ENCODE measurements at regions not wholly inside any gene's neighbourhood (a gene's known extent, or its start where the extent isn't known, plus 50 kb on each side); places are given as distances from the start of the nearest gene placed in this dataset.
"Not testable (repeated sequence)": the region's sequence is repeated elsewhere in the genome, so short reads cannot be mapped to it uniquely, and the experiment has no call there.

DNA sequence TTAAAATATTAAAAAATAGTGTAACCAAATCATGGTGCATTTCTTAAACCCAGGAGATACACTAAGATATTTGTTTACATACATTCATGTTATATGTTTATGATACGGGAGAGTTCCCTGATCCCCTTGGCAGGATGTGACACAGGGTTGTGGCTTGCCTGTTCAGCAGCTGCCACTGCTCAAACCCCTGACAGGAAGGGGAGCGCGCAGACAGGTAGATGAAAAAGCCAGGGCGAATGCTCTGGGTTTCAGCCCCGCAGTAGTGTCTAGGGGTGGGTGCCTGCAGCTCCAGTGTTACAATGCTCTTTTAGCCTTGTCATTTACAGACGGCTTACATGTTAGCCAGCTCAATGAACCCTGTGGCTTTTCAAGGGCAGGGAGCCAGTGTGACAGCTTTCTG is 1343.8 kb upstream of the IGFBP7 start:
- FAIRE-seq (no peak), DNase-seq (ENCODE audit: extremely low spot score, insufficient read length, low read depth) (no peak)

DNA sequence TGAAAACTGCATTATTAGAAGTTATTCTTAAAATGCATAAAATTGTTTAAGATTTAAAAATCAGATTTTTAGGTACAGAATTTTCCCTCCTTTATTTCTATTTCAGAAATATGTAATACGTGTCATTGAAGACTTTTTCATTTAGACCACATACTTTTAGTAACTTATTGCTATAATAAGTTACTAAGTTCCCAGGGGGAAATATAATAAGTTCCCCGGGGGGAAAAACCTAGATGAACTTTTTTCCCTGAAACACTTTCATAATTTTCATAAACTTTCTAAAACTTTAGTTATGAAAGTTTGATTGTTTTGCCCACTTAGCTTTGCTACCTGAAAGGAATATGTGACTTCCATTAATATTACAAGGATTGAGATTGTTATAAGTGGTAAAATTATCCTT is 1341.5 kb upstream of the IGFBP7 start:
- no peak for DNase-seq (ENCODE audit: extremely low spot score, insufficient read length, low read depth)
- FAIRE-seq, result no peak

- DNase-seq (ENCODE audit: extremely low spot score, insufficient read length, low read depth), result no peak
- FAIRE-seq, result no peak
Measured at GRCh38 chr4:58435871-58436270, 1325.7 kb upstream of the IGFBP7 start.

DNA sequence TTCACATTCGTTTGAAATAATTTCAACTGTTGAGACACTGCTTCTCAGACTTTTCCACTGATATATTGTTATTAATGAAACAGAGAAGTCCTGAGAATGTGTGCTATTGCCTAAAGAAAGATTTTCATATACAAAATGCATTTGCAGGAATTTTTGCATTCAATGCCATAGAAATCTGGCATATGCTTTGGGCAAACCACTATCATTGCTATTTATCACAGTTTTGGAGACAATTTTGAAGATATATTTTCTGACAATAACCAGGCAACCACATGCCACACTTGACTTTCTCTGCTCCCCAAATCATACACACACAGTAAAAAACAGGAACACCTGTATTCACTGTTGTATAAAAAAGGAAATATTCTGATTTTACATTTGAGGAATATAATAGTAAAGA is 1303.7 kb upstream of the IGFBP7 start:
- no peak for FAIRE-seq
- DNase-seq (ENCODE audit: extremely low spot score, insufficient read length, low read depth), result no peak

DNA sequence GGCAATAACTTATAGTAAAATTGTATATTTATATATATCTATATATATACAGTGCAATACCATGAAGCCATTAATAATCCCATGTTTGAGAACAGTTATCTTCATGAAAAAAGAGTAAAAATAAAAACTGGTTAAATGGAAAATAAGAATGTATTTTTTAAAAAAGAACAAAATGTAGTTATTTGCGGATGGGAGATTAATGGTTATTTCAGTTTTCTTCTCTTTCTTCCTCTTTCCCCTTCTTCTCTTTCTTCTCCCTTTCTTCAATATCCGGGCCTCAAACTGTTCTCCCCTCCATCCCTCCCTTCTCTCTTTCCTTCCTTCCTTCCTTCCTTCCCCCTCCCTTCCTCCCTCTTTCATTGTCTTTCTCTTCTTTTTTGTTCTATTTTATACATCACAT is 1301.7 kb upstream of the IGFBP7 start:
- DNase-seq (ENCODE audit: extremely low spot score, insufficient read length, low read depth) (no peak), FAIRE-seq (no peak)

DNA sequence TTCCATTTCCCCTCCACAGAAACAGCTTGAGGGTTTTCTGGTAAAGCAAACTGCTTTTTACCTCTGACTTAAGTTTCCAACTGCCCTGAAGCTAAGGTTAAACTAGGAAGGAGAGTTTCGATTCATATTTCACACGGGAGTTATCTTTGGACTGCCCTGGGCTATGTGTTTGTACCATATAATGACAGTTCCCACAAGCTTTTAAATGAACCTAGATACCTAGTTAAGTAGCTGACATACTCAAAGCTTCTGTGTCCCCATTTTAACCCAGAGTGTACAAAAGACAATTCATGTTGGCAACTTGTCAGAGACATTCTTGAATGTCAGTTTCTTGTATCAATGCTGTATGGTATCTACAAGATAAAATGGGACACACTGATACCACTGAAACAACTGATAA is 1296.6 kb upstream of the IGFBP7 start:
- no peak for FAIRE-seq

DNA sequence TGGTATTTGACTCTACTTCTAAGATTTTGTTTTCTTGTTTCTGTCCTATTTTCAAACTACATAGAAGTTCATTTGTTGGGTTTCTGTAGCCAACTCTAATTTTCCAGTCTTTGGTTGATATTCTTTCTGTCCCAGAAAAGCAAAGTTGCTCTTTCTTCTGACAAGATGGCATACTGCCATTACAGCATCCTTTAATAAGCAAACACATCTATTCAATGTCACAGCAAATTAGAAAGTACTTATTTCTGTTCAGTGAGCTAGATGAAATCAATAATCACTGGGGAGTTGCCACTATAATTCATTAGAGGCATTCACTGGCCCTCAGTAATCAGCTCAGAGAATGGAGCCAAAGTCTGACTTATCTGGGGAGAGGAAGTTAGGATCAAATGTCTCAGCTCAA is 1258.0 kb upstream of the IGFBP7 start:
- DNase-seq (ENCODE audit: extremely low spot score, insufficient read length, low read depth) (no peak), FAIRE-seq (no peak)

More for the DNA sequence above, 1296.6 kb upstream of the IGFBP7 start:
- DNase-seq (ENCODE audit: extremely low spot score, insufficient read length, low read depth), result no peak

DNA sequence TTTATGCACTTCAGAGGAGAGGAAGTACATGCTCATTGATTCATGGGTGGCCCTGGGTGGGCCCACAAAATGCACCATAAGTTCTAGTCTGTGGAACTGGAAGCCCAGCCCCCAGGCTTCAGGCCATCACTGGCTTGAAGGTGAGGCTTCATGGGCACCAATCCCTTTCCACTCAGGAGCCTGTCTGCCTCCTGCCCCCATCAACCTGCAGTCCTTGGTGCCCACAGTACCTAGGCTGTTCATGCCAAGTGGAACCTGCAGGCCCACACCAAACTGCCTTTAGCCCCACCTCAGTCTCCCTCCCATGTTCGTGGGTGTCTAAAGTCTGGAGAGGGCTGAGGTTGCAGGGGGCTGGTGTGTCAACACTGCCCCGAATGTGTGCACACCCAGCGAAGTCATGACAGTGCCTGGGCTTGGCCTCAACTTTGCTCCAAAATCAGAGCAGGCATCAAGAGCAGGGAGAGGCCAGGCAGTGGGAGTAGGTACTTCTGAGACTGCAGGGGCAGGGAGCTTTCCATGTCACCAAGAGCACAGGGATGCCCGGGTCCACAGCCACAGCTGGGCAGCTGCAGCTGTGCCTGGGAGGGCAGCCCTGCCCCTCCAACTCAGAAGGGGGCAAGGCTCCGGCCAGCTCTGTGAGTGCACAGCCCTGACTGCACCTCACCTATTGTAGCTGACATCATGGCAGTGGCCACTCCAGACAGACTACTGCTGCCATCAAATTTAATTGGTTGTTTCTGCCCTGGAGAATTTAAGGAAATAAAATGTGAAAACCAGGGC is 1250.4 kb upstream of the IGFBP7 start:
- DNase-seq (ENCODE audit: extremely low spot score, insufficient read length, low read depth), result no peak
- no peak for FAIRE-seq

DNA sequence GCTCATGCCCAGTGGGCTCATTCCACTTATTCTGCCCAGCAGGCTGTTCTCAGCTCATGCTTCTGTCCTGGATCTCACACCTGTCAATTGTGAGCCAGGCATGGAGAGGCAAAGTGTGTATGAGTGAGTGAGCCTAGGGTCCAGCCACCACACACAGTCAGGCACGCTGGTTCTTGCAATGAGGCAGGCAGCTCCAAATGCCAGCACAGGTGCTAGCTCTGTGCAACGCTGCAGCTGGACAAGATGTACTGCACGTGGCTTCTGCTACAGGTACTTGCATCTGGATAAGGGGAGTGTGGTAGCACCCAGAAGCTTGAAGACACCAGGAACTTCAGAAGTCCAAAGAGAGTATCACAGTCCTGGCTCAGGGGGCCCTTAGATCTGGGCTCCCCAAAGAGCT is 1249.4 kb upstream of the IGFBP7 start:
- FAIRE-seq, result no peak
- no peak for DNase-seq (ENCODE audit: extremely low spot score, insufficient read length, low read depth)

DNA sequence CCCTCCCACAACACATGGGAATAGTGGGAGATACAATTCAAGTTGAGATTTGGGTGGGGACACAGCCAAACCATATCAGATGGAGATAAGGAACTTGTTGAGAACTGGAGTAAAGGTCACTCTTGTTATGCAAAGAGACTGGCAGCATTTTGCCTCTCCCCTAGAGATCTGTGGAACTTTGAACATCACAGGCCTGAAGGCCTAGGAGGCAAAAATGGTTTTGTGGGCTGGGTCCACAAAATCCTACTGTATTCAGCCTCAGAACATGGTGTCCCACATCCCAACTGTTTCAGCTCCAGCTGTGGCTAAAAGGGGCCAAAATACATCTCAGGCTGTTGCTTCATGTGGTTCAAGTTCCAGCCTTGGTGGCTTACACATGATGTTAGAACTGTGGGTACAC is 1247.8 kb upstream of the IGFBP7 start:
- DNase-seq (ENCODE audit: extremely low spot score, insufficient read length, low read depth), result no peak
- no peak for FAIRE-seq

- no peak for FAIRE-seq
- DNase-seq (ENCODE audit: extremely low spot score, insufficient read length, low read depth), result no peak
Measured at GRCh38 chr4:58325070-58325469, 1214.9 kb upstream of the IGFBP7 start.

- FAIRE-seq (no peak), DNase-seq (ENCODE audit: extremely low spot score, insufficient read length, low read depth) (no peak)
Measured at GRCh38 chr4:58313444-58313843, 1203.3 kb upstream of the IGFBP7 start.

DNA sequence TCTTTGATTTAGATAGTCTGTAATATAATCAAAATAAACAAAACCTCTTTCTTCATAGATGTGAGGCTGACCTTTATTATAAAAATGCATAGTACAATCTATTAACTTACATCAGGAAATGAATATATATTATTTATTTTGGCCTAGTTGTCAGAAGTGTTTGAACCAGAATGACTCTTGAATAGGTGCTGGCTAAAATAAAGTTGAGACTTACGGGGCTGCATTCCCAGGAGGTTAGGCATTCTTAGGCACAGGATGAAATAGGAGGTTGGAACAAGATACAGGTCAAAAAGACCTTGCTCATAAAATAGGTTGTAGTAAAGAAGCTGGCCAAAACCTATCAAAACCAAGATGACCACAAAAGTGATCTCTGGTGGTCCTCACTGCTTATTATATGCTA is 1193.3 kb upstream of the IGFBP7 start:
- DNase-seq (ENCODE audit: extremely low spot score, insufficient read length, low read depth) (no peak), FAIRE-seq (no peak)

DNA sequence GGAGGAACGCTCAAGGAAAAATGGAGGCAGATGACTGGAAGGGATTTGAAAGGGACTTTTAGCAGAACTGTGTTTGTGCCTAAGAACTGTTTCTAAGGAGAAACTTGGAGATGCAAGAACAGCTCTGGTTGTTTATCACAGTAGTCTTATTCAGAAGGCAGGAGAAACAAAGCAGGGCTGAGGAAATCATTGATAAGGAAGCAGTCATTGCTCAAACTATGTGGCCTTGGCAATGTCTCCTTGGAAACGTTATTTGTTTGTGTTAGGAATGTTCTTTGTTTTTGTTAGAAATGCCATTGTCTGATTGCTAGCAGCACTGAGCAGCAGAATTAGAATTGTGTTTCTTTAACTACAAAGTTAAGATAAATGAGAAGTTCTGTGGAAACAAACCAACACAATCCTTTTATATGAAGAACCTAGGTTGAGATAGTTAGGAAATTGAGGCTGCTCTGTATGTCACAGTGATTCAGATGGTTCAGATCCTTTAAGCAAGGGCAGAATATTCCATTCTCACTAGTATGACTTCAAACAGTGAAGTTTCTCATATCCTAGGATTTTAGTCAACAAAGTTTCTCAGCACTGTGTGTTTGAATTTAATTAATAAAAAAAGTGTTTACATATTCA is 1191.3 kb upstream of the IGFBP7 start:
- FAIRE-seq, result no peak
- no peak for DNase-seq (ENCODE audit: extremely low spot score, insufficient read length, low read depth)

- FAIRE-seq, result no peak
- DNase-seq (ENCODE audit: extremely low spot score, insufficient read length, low read depth), result no peak
Measured at GRCh38 chr4:58286335-58286734, 1176.2 kb upstream of the IGFBP7 start.

- not testable (repeated sequence) for DNase-seq (ENCODE audit: extremely low spot score, insufficient read length, low read depth); FAIRE-seq
Measured at GRCh38 chr4:58280928-58281327, 1170.7 kb upstream of the IGFBP7 start.

DNA sequence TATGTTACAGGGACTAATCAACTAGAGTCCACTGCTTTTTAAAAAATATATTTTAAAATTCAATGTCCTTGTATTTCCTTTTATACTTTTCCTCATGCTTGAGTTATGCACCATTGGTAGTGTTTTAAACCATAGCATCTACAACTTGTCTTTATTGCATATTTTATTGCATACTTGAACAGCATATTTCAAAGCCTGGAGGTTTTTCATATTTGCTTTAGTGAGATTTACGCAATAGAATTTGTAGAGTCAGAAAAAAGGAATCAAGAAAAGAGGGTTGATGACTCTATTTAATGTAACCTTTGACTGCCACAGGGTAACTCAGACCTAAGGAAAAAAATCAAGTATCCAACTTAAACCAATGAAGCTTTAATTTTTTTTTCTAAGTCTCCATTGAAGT is 1165.7 kb upstream of the IGFBP7 start:
- FAIRE-seq (no peak), DNase-seq (ENCODE audit: extremely low spot score, insufficient read length, low read depth) (no peak)

DNA sequence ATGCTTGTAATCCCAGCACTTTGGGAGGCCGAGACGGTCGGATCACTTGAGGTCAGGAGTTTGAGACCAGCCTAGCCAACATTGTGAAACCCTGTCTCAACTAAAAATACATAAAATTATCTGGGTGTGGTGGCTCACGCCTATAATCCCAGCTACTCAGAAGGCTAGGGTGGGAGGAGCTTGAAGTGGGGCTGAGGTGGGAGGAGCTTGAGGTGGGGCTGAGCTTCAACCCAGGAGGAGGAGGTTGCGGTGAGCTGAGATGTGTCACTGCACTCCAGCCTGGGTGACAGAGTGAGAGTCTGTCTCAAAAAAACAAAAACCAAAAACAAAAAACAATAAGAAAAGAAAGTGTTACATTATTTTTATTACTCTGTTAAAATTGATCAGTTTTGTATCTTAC is 1164.4 kb upstream of the IGFBP7 start:
- no peak for FAIRE-seq
- DNase-seq (ENCODE audit: extremely low spot score, insufficient read length, low read depth), result no peak

GRCh38 chr4:58272311-58272710 is 1162.1 kb upstream of the IGFBP7 start:
- DNase-seq (ENCODE audit: extremely low spot score, insufficient read length, low read depth), result no peak
- FAIRE-seq, result no peak

- FAIRE-seq, result no peak
- no peak for DNase-seq (ENCODE audit: extremely low spot score, insufficient read length, low read depth)
Measured at GRCh38 chr4:58265734-58266133, 1155.5 kb upstream of the IGFBP7 start.

- FAIRE-seq, result no peak
Measured at GRCh38 chr4:58261526-58261925, 1151.3 kb upstream of the IGFBP7 start.

GRCh38 chr4:58254291-58254690 is 1144.1 kb upstream of the IGFBP7 start:
- DNase-seq (ENCODE audit: extremely low spot score, insufficient read length, low read depth) (no peak), FAIRE-seq (no peak)

More at GRCh38 chr4:58261526-58261925, 1151.3 kb upstream of the IGFBP7 start:
- no peak for DNase-seq (ENCODE audit: extremely low spot score, insufficient read length, low read depth)

Data from GM18507 (cell line).